AG09319 (cell line): ENCODE measurements at regions not wholly inside any gene's neighbourhood (a gene's known extent, or its start where the extent isn't known, plus 50 kb on each side); places are given as distances from the start of the nearest gene placed in this dataset.

Experiments
- DNase-seq: peaks from one replicate; pipeline ENCODE4 v3.0.0-alpha.2; 2010; ENCODE audit warnings: low read depth; ENCODE audit errors: extremely low read depth
- CTCF ChIP-seq: IDR thresholded peaks from 2 replicates; pipeline ENCODE4 v1.5.1; 2011; ENCODE audit warnings: low read depth, mild to moderate bottlenecking, inconsistent platforms, low read length, moderate library complexity

DNA sequence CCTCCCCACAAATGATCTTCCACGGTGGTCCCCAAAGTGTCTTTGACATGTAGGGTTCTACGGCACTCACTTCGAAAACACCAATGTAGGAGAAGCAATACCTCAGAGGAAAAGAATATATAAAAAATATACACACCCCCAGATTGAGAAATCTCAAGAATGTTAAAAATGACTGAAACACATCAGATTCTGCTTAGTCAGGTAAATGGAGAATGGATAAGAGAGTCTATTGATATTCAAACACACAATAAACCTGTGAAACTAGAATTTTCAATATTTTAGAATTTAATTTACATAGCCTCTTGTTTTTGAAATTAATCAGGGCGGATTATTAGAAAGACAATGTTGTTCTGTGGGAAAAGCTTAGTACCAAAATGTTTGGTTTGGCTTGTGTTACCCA is 712.4 kb downstream of the GATA3 start:
- no peak for DNase-seq
- TF ChIP-seq CTCF, result no peak

- DNase-seq, result no peak
- no peak for TF ChIP-seq CTCF
Observed at GRCh38 chr10:8767591-8767990, 713.1 kb downstream of the GATA3 start.

GRCh38 chr10:8768341-8768740 is 713.9 kb downstream of the GATA3 start:
- DNase-seq, result no peak
- TF ChIP-seq CTCF, result no peak

DNA sequence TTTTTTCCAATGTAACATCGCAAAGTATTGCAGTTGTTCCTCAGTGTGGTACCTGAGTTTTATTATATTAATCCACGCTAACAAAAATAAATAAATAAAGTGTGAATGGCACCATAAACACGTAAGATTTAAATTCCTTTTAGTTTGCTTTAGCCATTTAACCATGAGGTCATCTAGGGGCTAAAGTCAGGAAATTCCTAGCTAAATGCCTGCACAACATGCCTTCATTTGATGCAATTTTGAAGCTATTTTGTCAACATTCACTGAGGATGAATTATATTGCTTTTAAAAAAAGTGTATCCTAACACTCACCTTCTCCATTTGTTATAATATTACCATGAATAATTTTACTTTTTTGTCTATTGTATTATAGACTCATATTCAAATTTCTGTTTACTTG is 714.4 kb downstream of the GATA3 start:
- DNase-seq, result no peak
- no peak for TF ChIP-seq CTCF

- no peak for DNase-seq
- TF ChIP-seq CTCF, result no peak
Observed at GRCh38 chr10:8776926-8777622, 722.6 kb downstream of the GATA3 start.

GRCh38 chr10:8778713-8779112 is 724.2 kb downstream of the GATA3 start:
- TF ChIP-seq CTCF, result no peak
- DNase-seq, result no peak

DNA sequence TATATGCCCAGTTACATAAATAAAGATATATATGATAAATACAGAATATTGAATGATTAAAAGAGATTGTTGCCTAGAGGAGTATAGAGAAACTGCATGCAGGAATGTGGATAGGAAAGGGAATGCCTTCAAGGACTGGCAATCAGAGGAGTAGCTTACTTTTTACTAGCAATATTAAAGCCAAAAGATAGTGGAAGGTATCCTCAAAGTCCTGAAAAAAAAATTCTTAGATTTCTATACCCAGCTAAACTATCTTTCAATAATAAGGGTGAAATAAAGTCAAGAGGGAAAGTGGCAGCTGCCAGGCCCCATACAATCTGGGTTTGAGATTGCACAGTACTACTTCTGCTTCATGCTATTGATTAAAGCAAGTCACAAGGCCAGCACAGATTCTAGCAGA is 733.2 kb downstream of the GATA3 start:
- no peak for TF ChIP-seq CTCF
- no peak for DNase-seq
